Urinary bladder (tissue), 3 donors: ENCODE measurements at regions not wholly inside any gene's neighbourhood (a gene's known extent, or its start where the extent isn't known, plus 50 kb on each side); places are given as distances from the start of the nearest gene placed in this dataset.

Experiments used
- DNase-seq: peaks from one replicate; pipeline ENCODE4 v3.0.0-alpha.2; 2015; ENCODE audit errors: extremely low spot score
- H3K27ac ChIP-seq: one replicate; pipeline ENCODE4 v1.5.1; 2013; ENCODE audit warnings: low read depth, mild to moderate bottlenecking, moderate library complexity
- H3K36me3 ChIP-seq: one replicate; pipeline ENCODE4 v1.6.1; 2013; ENCODE audit warnings: mild to moderate bottlenecking, moderate library complexity; ENCODE audit not compliant: insufficient read depth
- H3K4me1 ChIP-seq: one replicate; pipeline ENCODE4 v1.6.1; 2013; ENCODE audit warnings: mild to moderate bottlenecking, moderate library complexity; ENCODE audit not compliant: insufficient read depth
- H3K4me3 ChIP-seq: one replicate; pipeline ENCODE4 v1.5.1; 2013; ENCODE audit warnings: low read depth, low read length
- WGBS: extraction: QIAGEN DNeasy Blood & Tissue Kit; methylation state at CpG from one replicate; pipeline ENCODE4 v1.1.7; 2013; 5-methylcytosine and 5-hydroxymethylcytosine counted together
- donor health status: healthy with polysubstance abuse.
- donor health status: healthy.

GRCh38 chr5:104372796-104373195 lies 810.2 kb upstream of the NUDT12 start:
- Histone ChIP-seq H3K36me3 (no peaks in the 10 kb centered on the region), H3K4me3 (no peak overlapping the region), H3K27ac (no peak overlapping the region), H3K4me1 (no peaks in the 10 kb centered on the region)
- WGBS: 44% methylated on average over 2 of the region's 2 CpGs
- DNase-seq: no peak

- Histone ChIP-seq H3K4me3 (no peak overlapping the region), H3K36me3 (no peaks in the 10 kb centered on the region), H3K27ac (no peak overlapping the region), H3K4me1 (no peaks in the 10 kb centered on the region)
- 81% methylated on average over 10 of the region's 10 CpGs for WGBS
- DNase-seq: no peak
These were observed 809.8 kb upstream of the NUDT12 start for GRCh38 chr5:104372376-104372775.

GRCh38 chr5:104370523-104370922 lies 807.9 kb upstream of the NUDT12 start:
- 30% methylated on average over 1 of the region's 1 CpG for WGBS

GRCh38 chr5:104367978-104368377 lies 805.4 kb upstream of the NUDT12 start:
- H3K36me3 ChIP-seq: no peaks in the 10 kb centered on the region
- no peak for DNase-seq
- no peak overlapping the region for H3K4me3 ChIP-seq
- H3K4me1 ChIP-seq: no peaks in the 10 kb centered on the region
- no peak overlapping the region for H3K27ac ChIP-seq

More at GRCh38 chr5:104370523-104370922, 807.9 kb upstream of the NUDT12 start:
- H3K36me3 ChIP-seq: no peaks in the 10 kb centered on the region
- H3K4me1 ChIP-seq: no peaks in the 10 kb centered on the region
- no peak for DNase-seq
- H3K27ac ChIP-seq: no peak overlapping the region
- no peak overlapping the region for H3K4me3 ChIP-seq

GRCh38 chr5:104363567-104363966 lies 801.0 kb upstream of the NUDT12 start:
- no peak overlapping the region for H3K27ac ChIP-seq
- no peaks in the 10 kb centered on the region for H3K36me3 ChIP-seq
- H3K4me3 ChIP-seq: no peak overlapping the region
- no peaks in the 10 kb centered on the region for H3K4me1 ChIP-seq
- 82% methylated on average over 3 of the region's 3 CpGs for WGBS
- DNase-seq: no peak

GRCh38 chr5:104361932-104362331 lies 799.3 kb upstream of the NUDT12 start:
- Histone ChIP-seq H3K4me1 (no peaks in the 10 kb centered on the region), H3K4me3 (no peak overlapping the region), H3K36me3 (no peaks in the 10 kb centered on the region), H3K27ac (no peak overlapping the region)
- DNase-seq: no peak
- WGBS: 70% methylated on average over 5 of the region's 5 CpGs

- no peak overlapping the region for H3K4me3 ChIP-seq
- 79% methylated on average over 4 of the region's 4 CpGs for WGBS
- H3K36me3 ChIP-seq: no peaks in the 10 kb centered on the region
These were observed 792.8 kb upstream of the NUDT12 start for GRCh38 chr5:104355350-104355749.

GRCh38 chr5:104353371-104353770 lies 790.8 kb upstream of the NUDT12 start:
- DNase-seq: no peak
- H3K4me1 ChIP-seq: no peaks in the 10 kb centered on the region
- no peak overlapping the region for H3K27ac ChIP-seq
- no peak overlapping the region for H3K4me3 ChIP-seq
- no peaks in the 10 kb centered on the region for H3K36me3 ChIP-seq
- WGBS: 72% methylated on average over 4 of the region's 4 CpGs

More at GRCh38 chr5:104355350-104355749, 792.8 kb upstream of the NUDT12 start:
- no peak for DNase-seq
- no peak overlapping the region for H3K27ac ChIP-seq
- H3K4me1 ChIP-seq: no peaks in the 10 kb centered on the region

- Histone ChIP-seq H3K4me3 (no peak overlapping the region), H3K4me1 (no peaks in the 10 kb centered on the region), H3K27ac (no peak overlapping the region), H3K36me3 (no peaks in the 10 kb centered on the region)
- DNase-seq: no peak
- 89% methylated on average over 1 of the region's 1 CpG for WGBS
These were observed 790.4 kb upstream of the NUDT12 start for GRCh38 chr5:104352954-104353353.

- 8% methylated on average over 1 of the region's 1 CpG for WGBS
- H3K4me3 ChIP-seq: no peak overlapping the region
- H3K36me3 ChIP-seq: no peaks in the 10 kb centered on the region
- H3K27ac ChIP-seq: no peak overlapping the region
- H3K4me1 ChIP-seq: no peaks in the 10 kb centered on the region
- no peak for DNase-seq
These were observed 784.6 kb upstream of the NUDT12 start for GRCh38 chr5:104347119-104347708.

GRCh38 chr5:104345222-104346016 lies 782.8 kb upstream of the NUDT12 start:
- no peaks in the 10 kb centered on the region for H3K36me3 ChIP-seq
- no peak for DNase-seq
- no peak overlapping the region for H3K4me3 ChIP-seq
- no peak overlapping the region for H3K27ac ChIP-seq
- no peaks in the 10 kb centered on the region for H3K4me1 ChIP-seq
- 70% methylated on average over 7 of the region's 7 CpGs for WGBS

- H3K4me1 ChIP-seq: no peaks in the 10 kb centered on the region
- H3K27ac ChIP-seq: no peak overlapping the region
- H3K36me3 ChIP-seq: no peaks in the 10 kb centered on the region
- DNase-seq: no peak
- H3K4me3 ChIP-seq: no peak overlapping the region
- WGBS: 78% methylated on average over 2 of the region's 2 CpGs
These were observed 782.2 kb upstream of the NUDT12 start for GRCh38 chr5:104344809-104345208.

- Histone ChIP-seq H3K36me3 (no peaks in the 10 kb centered on the region), H3K4me3 (no peak overlapping the region), H3K27ac (no peak overlapping the region), H3K4me1 (no peaks in the 10 kb centered on the region)
- WGBS: 33% methylated on average over 1 of the region's 1 CpG
- DNase-seq: no peak
These were observed 765.2 kb upstream of the NUDT12 start for GRCh38 chr5:104327801-104328200.

GRCh38 chr5:104326966-104327365 lies 764.4 kb upstream of the NUDT12 start:
- Histone ChIP-seq H3K27ac (no peak overlapping the region), H3K4me1 (no peaks in the 10 kb centered on the region), H3K36me3 (no peaks in the 10 kb centered on the region), H3K4me3 (no peak overlapping the region)
- no peak for DNase-seq
